ENCODE measurements at regions not wholly inside any gene's neighbourhood (a gene's known extent, or its start where the extent isn't known, plus 50 kb on each side); places are given as distances from the start of the nearest gene placed in this dataset.

DNA sequence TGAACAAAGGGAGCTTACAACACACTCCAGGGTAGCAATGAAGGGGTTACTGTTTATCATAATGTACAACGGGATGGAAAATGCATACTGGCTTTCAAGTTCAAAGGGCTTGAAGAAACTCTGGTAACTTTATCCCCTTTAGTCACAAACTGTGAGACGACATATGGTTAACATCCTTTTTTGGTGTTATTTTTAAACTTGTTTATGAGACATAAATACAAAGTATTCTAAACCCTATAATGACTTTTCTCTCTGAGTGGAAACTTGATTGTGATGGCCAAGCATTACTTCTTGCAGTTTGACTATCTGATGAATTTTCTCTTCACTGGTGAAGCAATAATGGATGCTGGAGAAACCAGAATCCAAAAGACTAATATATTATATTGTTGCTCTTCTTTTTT lies 62.0 kb upstream of the SEMA3A start:
- no peak overlapping the region for H3K4me2 ChIP-seq
- Mint-ChIP-seq H3K27ac (no peak overlapping the region), H3K4me1 (peaks cover 6% of the 10 kb centered on the region), H3K9me3 (peaks cover 4% of the 10 kb centered on the region; the same call in 1 of the 3 replicates), H3K36me3 (ENCODE audit: low read depth) (peaks cover 4% of the 10 kb centered on the region; the same call in 1 of the 3 replicates), H3K4me3 (no peak overlapping the region), H3K27me3 (ENCODE audit: insufficient read depth, low read depth, poor library complexity) (peaks cover 2% of the 10 kb centered on the region)
- H3K27ac ChIP-seq (ENCODE audit: low read depth), result no peak overlapping the region; the same call in 1 of the 2 replicates
- no peaks in the 10 kb centered on the region for H3K27me3 ChIP-seq (ENCODE audit: insufficient read depth)
- no peak overlapping the region for H3K4me3 ChIP-seq
- no peak overlapping the region for H2AFZ ChIP-seq
- no peaks in the 10 kb centered on the region for H4K20me1 ChIP-seq (replicated peaks; ENCODE audit: insufficient read depth)
- H3K9me2 ChIP-seq (ENCODE audit: insufficient read depth), result no peaks in the 10 kb centered on the region
- H3K36me3 ChIP-seq (ENCODE audit: insufficient read depth), result no peaks in the 10 kb centered on the region
- ATAC-seq (no peak), DNase-seq (ENCODE audit: low spot score) (no peak)
- H3K4me1 ChIP-seq (ENCODE audit: insufficient read depth), result peaks cover 1% of the 10 kb centered on the region; the same call in 1 of the 2 replicates
- no peaks in the 10 kb centered on the region for H3F3A ChIP-seq (replicated peaks; ENCODE audit: low read depth)
- no peak for TF ChIP-seq POLR2AphosphoS5 (IDR thresholded peaks at IDR 0.05; ENCODE audit: low read depth)
- TF ChIP-seq STAT1 (IDR thresholded peaks at IDR 0.05; ENCODE audit: unreplicated experiment), result no peak
- TF ChIP-seq JUNB (IDR thresholded peaks at IDR 0.05; ENCODE audit: unreplicated experiment), result no peak
- no peak for TF ChIP-seq CREB1 (CRISPR knock-in tag; IDR thresholded peaks at IDR 0.05; ENCODE audit: low read depth)
- TF ChIP-seq REST (IDR thresholded peaks at IDR 0.05; ENCODE audit: unreplicated experiment), result no peak
- TF ChIP-seq ZNF331 (CRISPR knock-in tag; IDR thresholded peaks at IDR 0.05; ENCODE audit: low read depth), result no peak
- TF ChIP-seq EZH2phosphoT487 (IDR thresholded peaks at IDR 0.05; ENCODE audit: unreplicated experiment), result no peak
- no peak for TF ChIP-seq ZNF462 (CRISPR knock-in tag; IDR thresholded peaks at IDR 0.05)
- TF ChIP-seq, protein P1, sequence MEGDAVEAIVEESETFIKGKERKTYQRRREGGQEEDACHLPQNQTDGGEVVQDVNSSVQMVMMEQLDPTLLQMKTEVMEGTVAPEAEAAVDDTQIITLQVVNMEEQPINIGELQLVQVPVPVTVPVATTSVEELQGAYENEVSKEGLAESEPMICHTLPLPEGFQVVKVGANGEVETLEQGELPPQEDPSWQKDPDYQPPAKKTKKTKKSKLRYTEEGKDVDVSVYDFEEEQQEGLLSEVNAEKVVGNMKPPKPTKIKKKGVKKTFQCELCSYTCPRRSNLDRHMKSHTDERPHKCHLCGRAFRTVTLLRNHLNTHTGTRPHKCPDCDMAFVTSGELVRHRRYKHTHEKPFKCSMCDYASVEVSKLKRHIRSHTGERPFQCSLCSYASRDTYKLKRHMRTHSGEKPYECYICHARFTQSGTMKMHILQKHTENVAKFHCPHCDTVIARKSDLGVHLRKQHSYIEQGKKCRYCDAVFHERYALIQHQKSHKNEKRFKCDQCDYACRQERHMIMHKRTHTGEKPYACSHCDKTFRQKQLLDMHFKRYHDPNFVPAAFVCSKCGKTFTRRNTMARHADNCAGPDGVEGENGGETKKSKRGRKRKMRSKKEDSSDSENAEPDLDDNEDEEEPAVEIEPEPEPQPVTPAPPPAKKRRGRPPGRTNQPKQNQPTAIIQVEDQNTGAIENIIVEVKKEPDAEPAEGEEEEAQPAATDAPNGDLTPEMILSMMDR (conservative IDR thresholded peaks at IDR 0.05; ENCODE audit: low read depth in 2 of 2), result no peak
- no peak for TF ChIP-seq ETS1 (IDR thresholded peaks at IDR 0.05)
- TF ChIP-seq EZH2 (IDR thresholded peaks at IDR 0.05; ENCODE audit: low read depth, unreplicated experiment), result no peak
- TF ChIP-seq ZNF114 (CRISPR knock-in tag; IDR thresholded peaks at IDR 0.05), result no peak
- no peak for TF ChIP-seq NANOG (IDR thresholded peaks at IDR 0.05; ENCODE audit: borderline replicate concordance)
- H3K79me2 ChIP-seq (replicated peaks; ENCODE audit: insufficient read depth), result no peaks in the 10 kb centered on the region

Measured in GM23338 (cell line).